ENCODE measurements at regions not wholly inside any gene's neighbourhood (a gene's known extent, or its start where the extent isn't known, plus 50 kb on each side); places are given as distances from the start of the nearest gene placed in this dataset.
A peak's percentile ranks its signal among the peaks of the same experiment; 100 is the strongest.

GRCh38 chrY:8599141-8599540 is 738.1 kb upstream of the TSPY4 start:
- intact Hi-C loops (cut with DNase I, micrococcal nuclease): no loop called here
- H3K9me3 ChIP-seq: no peaks in the 10 kb centered on the region
- ATAC-seq (no peak), DNase-seq (no peak)
- H3K4me1 ChIP-seq (ENCODE audit: low read depth): no peaks in the 10 kb centered on the region
- no peak overlapping the region for H3K4me3 ChIP-seq
- no peaks in the 10 kb centered on the region for H3K36me3 ChIP-seq (ENCODE audit: low read depth)
- no peak for TF ChIP-seq CTCF (IDR thresholded peaks at IDR 0.05)

GRCh38 chrY:8610620-8611019 is 726.6 kb upstream of the TSPY4 start:
- DNase-seq: no peak
- no peaks in the 10 kb centered on the region for H3K36me3 ChIP-seq (ENCODE audit: low read depth)
- no peak overlapping the region for H3K4me3 ChIP-seq
- no peak for TF ChIP-seq CTCF (IDR thresholded peaks at IDR 0.05)
- no peak for ATAC-seq
- H3K9me3 ChIP-seq: no peaks in the 10 kb centered on the region
- no peaks in the 10 kb centered on the region for H3K4me1 ChIP-seq (ENCODE audit: low read depth)
- intact Hi-C loops (cut with DNase I, micrococcal nuclease): no loop called here

- ATAC-seq: no peak
- no peak overlapping the region for H3K4me3 ChIP-seq
- DNase-seq: no peak
- no peak for TF ChIP-seq CTCF (IDR thresholded peaks at IDR 0.05)
- no peaks in the 10 kb centered on the region for H3K4me1 ChIP-seq (ENCODE audit: low read depth)
- intact Hi-C loops (cut with DNase I, micrococcal nuclease): no loop called here
- no peaks in the 10 kb centered on the region for H3K9me3 ChIP-seq
- H3K36me3 ChIP-seq (ENCODE audit: low read depth): no peaks in the 10 kb centered on the region
These were observed 725.4 kb upstream of the TSPY4 start for GRCh38 chrY:8611815-8612214.

- ATAC-seq: no peak
- H3K4me1 ChIP-seq (ENCODE audit: low read depth): no peaks in the 10 kb centered on the region
- intact Hi-C loops (cut with DNase I, micrococcal nuclease): no loop called here
- no peak for TF ChIP-seq CTCF (IDR thresholded peaks at IDR 0.05)
- H3K9me3 ChIP-seq: no peaks in the 10 kb centered on the region
- H3K4me3 ChIP-seq: no peak overlapping the region
- DNase-seq: no peak
- no peaks in the 10 kb centered on the region for H3K36me3 ChIP-seq (ENCODE audit: low read depth)
These were observed 719.0 kb upstream of the TSPY4 start for GRCh38 chrY:8618302-8618701.

- Histone ChIP-seq H3K36me3 (ENCODE audit: low read depth) (no peaks in the 10 kb centered on the region), H3K4me1 (ENCODE audit: low read depth) (no peaks in the 10 kb centered on the region), H3K4me3 (no peak overlapping the region), H3K9me3 (no peaks in the 10 kb centered on the region)
- no peak for TF ChIP-seq CTCF (IDR thresholded peaks at IDR 0.05)
- intact Hi-C loops (cut with DNase I, micrococcal nuclease): no loop called here
- DNase-seq (peak in 1 of 3 donors; percentile 2), ATAC-seq (no peak)
These were observed 715.1 kb upstream of the TSPY4 start for GRCh38 chrY:8622156-8622555.

- no peaks in the 10 kb centered on the region for H3K4me1 ChIP-seq (ENCODE audit: low read depth)
- intact Hi-C loops (cut with DNase I, micrococcal nuclease): no loop called here
- H3K9me3 ChIP-seq: no peaks in the 10 kb centered on the region
- ATAC-seq (no peak), DNase-seq (no peak)
- no peak overlapping the region for H3K4me3 ChIP-seq
- TF ChIP-seq CTCF (IDR thresholded peaks at IDR 0.05): no peak
- H3K36me3 ChIP-seq (ENCODE audit: low read depth): no peaks in the 10 kb centered on the region
These were observed 714.4 kb upstream of the TSPY4 start for GRCh38 chrY:8622856-8623255.
